HepG2 (cell line): ENCODE measurements at regions not wholly inside any gene's neighbourhood (a gene's known extent, or its start where the extent isn't known, plus 50 kb on each side); places are given as distances from the start of the nearest gene placed in this dataset.

ENCODE experiments used
- ATAC-seq: fragments of 200-7000 bp; cut with Tn5 transposase; 3 replicates; pipeline ENCODE4 v1.9.1; 2020; ENCODE audit warnings: mild to moderate bottlenecking, moderate library complexity
- BruUV-seq: library from RNA; stranded (reverse); fragments of 400-500 nt; replicated peaks from 2 replicates; lab custom pipeline; 2021; lab: Mats Ljungman, UMichigan
- CTCF ChIA-PET: fragments of 300-600 bp; formaldehyde crosslinking; extraction: SDS; loops from one replicate; lab custom pipeline; 2021; ENCODE audit warnings: low total read pairs, inconsistent platforms, low intra/inter-chr PET ratio; lab: Yijun Ruan, JAX
- POLR2A ChIA-PET: fragments of 350-600 bp; sonication (Branson Sonifier 250); formaldehyde crosslinking; loops from one replicate; lab custom pipeline; 2020; ENCODE audit warnings: antibody characterized with exemption, inconsistent platforms; lab: Yijun Ruan, JAX
- DNase-seq: peaks from one replicate; pipeline ENCODE4 v3.0.0-alpha.2; 2015; ENCODE audit warnings: low spot score
- FAIRE-seq: peaks from 3 replicates; lab custom pipeline; 2011; peaks lifted over from hg19 to GRCh38; lab: Jason Lieb, UNC
- H2AFZ ChIP-seq: one replicate; pipeline ENCODE4 v1.6.1; 2011; ENCODE audit warnings: low read length, inconsistent platforms
- H3K27ac ChIP-seq: fragments of 300-600 bp; 3 replicates; pipeline ENCODE4 v1.8.0; 2011; ENCODE audit warnings: mixed run types, mild to moderate bottlenecking, mixed read lengths, low read length, inconsistent platforms; ENCODE audit not compliant: insufficient read depth; ENCODE audit errors: extremely low read length
- H3K27me3 ChIP-seq, 2 experiments: fragments of 200-600 bp in 1 of 2; 2 replicates in 1 of 2; 3 replicates in 1 of 2; pipeline versions ENCODE4 v1.6.0 to v1.8.0; 2011; ENCODE audit warnings: low read length in 2 of 2, mild to moderate bottlenecking in 2 of 2, moderate library complexity in 2 of 2, inconsistent platforms in 1 of 2; ENCODE audit not compliant: insufficient read depth in 2 of 2, control insufficient read depth in 1 of 2
- H3K36me3 ChIP-seq, 2 experiments: fragments of 200-600 bp in 1 of 2; replicated peaks in 1 of 2; 2 replicates in 1 of 2; 3 replicates in 1 of 2; pipeline versions ENCODE4 v1.5.1 to v1.8.0; 2011; ENCODE audit warnings: low read length in 2 of 2, inconsistent platforms in 1 of 2; ENCODE audit not compliant: insufficient read depth in 2 of 2, control insufficient read depth in 1 of 2
- H3K4me1 ChIP-seq: 2 replicates; pipeline ENCODE4 v1.5.1; 2012; ENCODE audit warnings: low read length, inconsistent platforms; ENCODE audit not compliant: insufficient read depth
- H3K4me2 ChIP-seq: 2 replicates; pipeline ENCODE4 v1.6.0; 2011; ENCODE audit warnings: low read depth, low read length, inconsistent platforms
- H3K4me3 ChIP-seq, 3 experiments: fragments of 200-600 bp in 1 of 3; sonication (generic), shearing (Covaris generic) in 1 of 3; replicated peaks in 1 of 3; 2 replicates each; pipeline ENCODE4 v1.5.1; 2011 to 2016; ENCODE audit warnings: low read length in 3 of 3, inconsistent platforms in 2 of 3, low read depth in 2 of 3, mild to moderate bottlenecking in 2 of 3, control low read depth in 1 of 3, mixed read lengths in 1 of 3; ENCODE audit not compliant: insufficient read depth in 1 of 3
- H3K79me2 ChIP-seq: one replicate; pipeline ENCODE4 v1.6.1; 2011; ENCODE audit warnings: low read length, inconsistent platforms; ENCODE audit not compliant: insufficient read depth
- H3K9ac ChIP-seq: 2 replicates; pipeline ENCODE4 v1.6.0; 2011; ENCODE audit warnings: mild to moderate bottlenecking, low read depth, low read length, inconsistent platforms; ENCODE audit not compliant: insufficient read depth
- H3K9me3 ChIP-seq: 2 replicates; pipeline ENCODE4 v1.5.1; 2012; ENCODE audit warnings: mild to moderate bottlenecking, low read length
- H4K20me1 ChIP-seq: 2 replicates; pipeline ENCODE4 v1.6.0; 2011; ENCODE audit warnings: inconsistent platforms, mild to moderate bottlenecking, low read length, moderate library complexity; ENCODE audit not compliant: insufficient read depth
- ASH2L ChIP-seq: fragments of 300-600, 200-600 bp; sonication (generic); IDR thresholded peaks from 2 replicates; pipeline ENCODE4 v1.7.0; 2017; ENCODE audit warnings: low read depth, mild to moderate bottlenecking, moderate library complexity, mixed read lengths, low read length; ENCODE audit not compliant: insufficient read length
- BCL6 ChIP-seq: IDR thresholded peaks from 2 replicates; pipeline ENCODE4 v1.6.1; 2016; ENCODE audit warnings: missing genetic modification reagents, missing compliant biosample characterization
- KAT2B ChIP-seq: fragments of 150-350 bp; IDR thresholded peaks from 2 replicates; pipeline ENCODE4 v1.6.1; 2014; ENCODE audit warnings: low read depth, low read length, borderline replicate concordance
- NBN ChIP-seq: fragments of 450-650 bp; conservative IDR thresholded peaks from 2 replicates; pipeline ENCODE4 v1.6.1; 2017
- SIN3A ChIP-seq: IDR thresholded peaks from 2 replicates; pipeline ENCODE4 v1.6.1; 2011; ENCODE audit warnings: low read depth, mild to moderate bottlenecking, control low read depth, low read length, borderline replicate concordance
- SIX4 ChIP-seq: sonication (generic); formaldehyde crosslinking; IDR thresholded peaks from 2 replicates; pipeline ENCODE4 v1.4.0; 2020; ENCODE audit warnings: missing genetic modification reagents
- SRF ChIP-seq: IDR thresholded peaks from 2 replicates; pipeline ENCODE4 v1.6.1; 2011; ENCODE audit warnings: mild to moderate bottlenecking, low read depth, low read length, moderate library complexity
- TIGD3 ChIP-seq: sonication (generic); formaldehyde crosslinking; IDR thresholded peaks from 2 replicates; pipeline ENCODE4 v1.5.1; 2020; ENCODE audit warnings: mild to moderate bottlenecking, missing genetic modification reagents, borderline replicate concordance
- U2AF2 ChIP-seq: fragments of 200-400 bp; formaldehyde crosslinking; IDR thresholded peaks from 2 replicates; pipeline ENCODE4 v1.6.1; 2017; ENCODE audit warnings: low read depth, mild to moderate bottlenecking, low read length
- YY1 ChIP-seq: IDR thresholded peaks from 2 replicates; pipeline ENCODE4 v1.6.1; 2011; ENCODE audit warnings: low read length, low read depth, moderate library complexity, mild to moderate bottlenecking; ENCODE audit not compliant: insufficient read depth, insufficient replicate concordance
- ZNF451 ChIP-seq: sonication (generic); formaldehyde crosslinking; IDR thresholded peaks from 2 replicates; pipeline ENCODE4 v1.5.0; 2020; ENCODE audit warnings: mild to moderate bottlenecking, missing genetic modification reagents
- ZNF460 ChIP-seq: sonication (generic); formaldehyde crosslinking; IDR thresholded peaks from 2 replicates; pipeline ENCODE4 v1.5.1; 2020; ENCODE audit warnings: missing genetic modification reagents, mild to moderate bottlenecking, borderline replicate concordance
- ZNF513 ChIP-seq: sonication (generic); formaldehyde crosslinking; conservative IDR thresholded peaks from 2 replicates; pipeline ENCODE4 v1.5.0; 2020; ENCODE audit warnings: missing genetic modification reagents
- ZNF768 ChIP-seq: sonication (generic); formaldehyde crosslinking; IDR thresholded peaks from 2 replicates; pipeline ENCODE4 v1.4.0; 2020; ENCODE audit warnings: missing genetic modification reagents
- WGBS: methylation state at CpG from one replicate; pipeline ENCODE4 v1.1.6; 2017; ENCODE audit warnings: low lambda C conversion rate; 5-methylcytosine and 5-hydroxymethylcytosine counted together
- in situ Hi-C: cut with HindIII; loops from 2 replicates; pipeline ENCODE4 v1.10.0; 2017; ENCODE audit warnings: low pct_unique_long_range_greater_than_20kb; ENCODE audit not compliant: extremely low pct_ligation_motif_present
- intact Hi-C: fragments of 100-400 bp; cut with micrococcal nuclease; formaldehyde crosslinking; loops from one replicate; pipeline ENCODE4 v1.10.0; 2022; ENCODE audit not compliant: unreplicated experiment
- TF ChIP-seq, protein P1 (sequence below): sonication (generic); formaldehyde crosslinking; IDR thresholded peaks from 2 replicates; pipeline ENCODE4 v1.5.1; 2020; ENCODE audit warnings: missing genetic modification reagents, mild to moderate bottlenecking, borderline replicate concordance

DNA sequence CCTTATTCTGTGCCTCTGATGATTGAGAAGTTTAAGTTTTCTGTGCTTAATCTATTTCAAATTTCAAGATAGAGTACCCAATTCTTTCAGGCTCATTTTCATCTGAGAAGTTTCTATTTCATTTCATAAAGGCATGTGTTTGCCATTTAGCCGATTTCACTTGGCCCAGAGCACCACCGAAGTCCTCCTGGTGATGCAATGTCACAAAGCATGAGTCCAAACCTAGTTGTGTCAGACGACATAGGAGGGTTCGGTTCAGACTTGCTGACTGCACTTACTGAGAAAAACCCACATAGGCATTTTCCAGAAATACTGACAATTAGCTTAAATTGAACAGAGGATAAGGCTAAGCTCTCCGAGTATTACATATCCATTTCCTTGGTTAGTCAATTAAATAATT is 152.4 kb upstream of the FAR2 start:
- FAIRE-seq (no peak), DNase-seq (no peak)
- H3K4me1 ChIP-seq, result peaks cover 4% of the 10 kb centered on the region; the same call in 1 of the 2 replicates
- no peak overlapping the region for H3K4me2 ChIP-seq
- H3K27ac ChIP-seq, result no peak overlapping the region
- H4K20me1 ChIP-seq, result no peaks in the 10 kb centered on the region
- intact Hi-C loops (loop anchor here (10.0 kb wide), 1 partner anchor 1262 kb away; no protein-coding TSS in a partner anchor), in situ Hi-C loops (no loop called here)
- H3K4me3 ChIP-seq, result no peak overlapping the region
- POLR2A ChIA-PET, result no interaction called here
- no peaks in the 10 kb centered on the region for H3K79me2 ChIP-seq
- WGBS, result 38% methylated on average over 5 of the region's 5 CpGs
- CTCF ChIA-PET, result no interaction called here
- H3K9ac ChIP-seq, result no peak overlapping the region
- H2AFZ ChIP-seq, result no peak overlapping the region
- H3K27me3 ChIP-seq, result no peaks in the 10 kb centered on the region
- H3K36me3 ChIP-seq, result no peaks in the 10 kb centered on the region
- BruUV-seq, result no TSS peak
- TF ChIP-seq ZNF768 (CRISPR knock-in tag) (no peak), SIN3A (no peak), KAT2B (no peak), U2AF2 (no peak), SRF (no peak), ZNF451 (CRISPR knock-in tag) (no peak), SIX4 (no peak), BCL6 (no peak), ZNF513 (CRISPR knock-in tag) (no peak), YY1 (no peak), TIGD3 (CRISPR knock-in tag) (no peak), NBN (no peak), ZNF460 (CRISPR knock-in tag) (no peak), ASH2L (no peak)
- TF ChIP-seq, protein P1, sequence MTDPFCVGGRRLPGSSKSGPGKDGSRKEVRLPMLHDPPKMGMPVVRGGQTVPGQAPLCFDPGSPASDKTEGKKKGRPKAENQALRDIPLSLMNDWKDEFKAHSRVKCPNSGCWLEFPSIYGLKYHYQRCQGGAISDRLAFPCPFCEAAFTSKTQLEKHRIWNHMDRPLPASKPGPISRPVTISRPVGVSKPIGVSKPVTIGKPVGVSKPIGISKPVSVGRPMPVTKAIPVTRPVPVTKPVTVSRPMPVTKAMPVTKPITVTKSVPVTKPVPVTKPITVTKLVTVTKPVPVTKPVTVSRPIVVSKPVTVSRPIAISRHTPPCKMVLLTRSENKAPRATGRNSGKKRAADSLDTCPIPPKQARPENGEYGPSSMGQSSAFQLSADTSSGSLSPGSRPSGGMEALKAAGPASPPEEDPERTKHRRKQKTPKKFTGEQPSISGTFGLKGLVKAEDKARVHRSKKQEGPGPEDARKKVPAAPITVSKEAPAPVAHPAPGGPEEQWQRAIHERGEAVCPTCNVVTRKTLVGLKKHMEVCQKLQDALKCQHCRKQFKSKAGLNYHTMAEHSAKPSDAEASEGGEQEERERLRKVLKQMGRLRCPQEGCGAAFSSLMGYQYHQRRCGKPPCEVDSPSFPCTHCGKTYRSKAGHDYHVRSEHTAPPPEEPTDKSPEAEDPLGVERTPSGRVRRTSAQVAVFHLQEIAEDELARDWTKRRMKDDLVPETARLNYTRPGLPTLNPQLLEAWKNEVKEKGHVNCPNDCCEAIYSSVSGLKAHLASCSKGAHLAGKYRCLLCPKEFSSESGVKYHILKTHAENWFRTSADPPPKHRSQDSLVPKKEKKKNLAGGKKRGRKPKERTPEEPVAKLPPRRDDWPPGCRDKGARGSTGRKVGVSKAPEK (CRISPR knock-in tag), result no peak
- TF ChIP-seq, all 625 proteins: peak for 0
- ATAC-seq, result no peak
- H3K9me3 ChIP-seq, result no peaks in the 10 kb centered on the region
